ENCODE measurements at regions not wholly inside any gene's neighbourhood (a gene's known extent, or its start where the extent isn't known, plus 50 kb on each side); places are given as distances from the start of the nearest gene placed in this dataset.

- Histone ChIP-seq H3K36me3 (ENCODE audit: insufficient read depth, low read length) (no peaks in the 10 kb centered on the region), H3K4me3 (ENCODE audit: low read depth, low read length, poor library complexity, severe bottlenecking) (no peak overlapping the region), H3K4me1 (ENCODE audit: insufficient read depth, low read length, severe bottlenecking) (no peaks in the 10 kb centered on the region), H3K79me2 (ENCODE audit: insufficient read depth, low read length) (no peaks in the 10 kb centered on the region), H3K9me3 (ENCODE audit: low read length) (no peaks in the 10 kb centered on the region), H4K20me1 (ENCODE audit: insufficient read depth, low read length) (no peaks in the 10 kb centered on the region), H3K4me2 (ENCODE audit: low read length) (no peak overlapping the region), H3K27ac (ENCODE audit: low read depth, low read length, poor library complexity, severe bottlenecking) (no peak overlapping the region), H3K9ac (ENCODE audit: low read length) (no peak overlapping the region), H3F3A (ENCODE audit: insufficient read depth, low read length) (no peaks in the 10 kb centered on the region), H3K27me3 (ENCODE audit: insufficient read depth, low read length) (no peaks in the 10 kb centered on the region), H2AFZ (ENCODE audit: low read length) (no peak overlapping the region), H3K9me2 (ENCODE audit: low read depth, low read length) (no peaks in the 10 kb centered on the region)
- no peak for TF ChIP-seq CTCF (IDR thresholded peaks at IDR 0.05; ENCODE audit: low read length)
- TF ChIP-seq EZH2 (IDR thresholded peaks at IDR 0.05; ENCODE audit: borderline replicate concordance, low read length) = no peak
These were observed 187.9 kb upstream of the PLXNC1 start for GRCh38 chr12:93960521-93960920.

GRCh38 chr12:93962336-93962735 lies 186.0 kb upstream of the PLXNC1 start:
- Histone ChIP-seq H3K4me1 (ENCODE audit: insufficient read depth, low read length, severe bottlenecking) (no peaks in the 10 kb centered on the region), H3K9ac (ENCODE audit: low read length) (no peak overlapping the region), H3K36me3 (ENCODE audit: insufficient read depth, low read length) (no peaks in the 10 kb centered on the region), H4K20me1 (ENCODE audit: insufficient read depth, low read length) (no peaks in the 10 kb centered on the region), H3K27me3 (ENCODE audit: insufficient read depth, low read length) (no peaks in the 10 kb centered on the region), H3K9me2 (ENCODE audit: low read depth, low read length) (no peaks in the 10 kb centered on the region), H2AFZ (ENCODE audit: low read length) (no peak overlapping the region), H3K27ac (ENCODE audit: low read depth, low read length, poor library complexity, severe bottlenecking) (no peak overlapping the region), H3K9me3 (ENCODE audit: low read length) (no peaks in the 10 kb centered on the region), H3K4me3 (ENCODE audit: low read depth, low read length, poor library complexity, severe bottlenecking) (no peak overlapping the region), H3K79me2 (ENCODE audit: insufficient read depth, low read length) (no peaks in the 10 kb centered on the region), H3F3A (ENCODE audit: insufficient read depth, low read length) (no peaks in the 10 kb centered on the region), H3K4me2 (ENCODE audit: low read length) (no peak overlapping the region)
- TF ChIP-seq CTCF (IDR thresholded peaks at IDR 0.05; ENCODE audit: low read length) (no peak), EZH2 (IDR thresholded peaks at IDR 0.05; ENCODE audit: borderline replicate concordance, low read length) (no peak)

- Histone ChIP-seq H3K79me2 (ENCODE audit: insufficient read depth, low read length) (no peaks in the 10 kb centered on the region), H3K9me3 (ENCODE audit: low read length) (no peaks in the 10 kb centered on the region), H3K27me3 (ENCODE audit: insufficient read depth, low read length) (no peaks in the 10 kb centered on the region), H2AFZ (ENCODE audit: low read length) (no peak overlapping the region), H4K20me1 (ENCODE audit: insufficient read depth, low read length) (no peaks in the 10 kb centered on the region), H3K9me2 (ENCODE audit: low read depth, low read length) (no peaks in the 10 kb centered on the region), H3K36me3 (ENCODE audit: insufficient read depth, low read length) (no peaks in the 10 kb centered on the region), H3K27ac (ENCODE audit: low read depth, low read length, poor library complexity, severe bottlenecking) (no peak overlapping the region), H3K4me2 (ENCODE audit: low read length) (no peak overlapping the region), H3K4me3 (ENCODE audit: low read depth, low read length, poor library complexity, severe bottlenecking) (no peak overlapping the region), H3F3A (ENCODE audit: insufficient read depth, low read length) (no peaks in the 10 kb centered on the region), H3K9ac (ENCODE audit: low read length) (no peak overlapping the region), H3K4me1 (ENCODE audit: insufficient read depth, low read length, severe bottlenecking) (no peaks in the 10 kb centered on the region)
- TF ChIP-seq CTCF (IDR thresholded peaks at IDR 0.05; ENCODE audit: low read length) = no peak
- no peak for TF ChIP-seq EZH2 (IDR thresholded peaks at IDR 0.05; ENCODE audit: borderline replicate concordance, low read length)
These were observed 183.4 kb upstream of the PLXNC1 start for GRCh38 chr12:93964936-93965335.
